Ishikawa (cell line): ENCODE measurements at regions not wholly inside any gene's neighbourhood (a gene's known extent, or its start where the extent isn't known, plus 50 kb on each side); places are given as distances from the start of the nearest gene placed in this dataset.

Experiments used
- CEBPB ChIP-seq: IDR thresholded peaks from 2 replicates; pipeline ENCODE4 v1.6.1; 2012
- EGR1 ChIP-seq: IDR thresholded peaks from 2 replicates; pipeline ENCODE4 v1.6.1; 2012
- EP300 ChIP-seq: IDR thresholded peaks from 2 replicates; pipeline ENCODE4 v1.6.1; 2012; ENCODE audit warnings: borderline replicate concordance
- NFIC ChIP-seq: IDR thresholded peaks from 2 replicates; pipeline ENCODE4 v1.6.1; 2012
- TAF1 ChIP-seq: IDR thresholded peaks from 2 replicates; pipeline ENCODE4 v1.6.1; 2012; ENCODE audit warnings: low read depth, mild to moderate bottlenecking
- TCF12 ChIP-seq: IDR thresholded peaks from 2 replicates; pipeline ENCODE4 v1.6.1; 2012; ENCODE audit warnings: low read depth
- TEAD4 ChIP-seq: IDR thresholded peaks from 2 replicates; pipeline ENCODE4 v1.6.1; 2012
- YY1 ChIP-seq: IDR thresholded peaks from 2 replicates; pipeline ENCODE4 v1.6.1; 2012; ENCODE audit warnings: low read depth
- ZBTB7A ChIP-seq: IDR thresholded peaks from 2 replicates; pipeline ENCODE4 v1.6.1; 2012; ENCODE audit warnings: low read depth
- TF ChIP-seq, protein P1 (sequence below): IDR thresholded peaks from 2 replicates; pipeline ENCODE4 v1.6.1; 2012
- TF ChIP-seq, protein P2 (sequence below): IDR thresholded peaks from 2 replicates; pipeline ENCODE4 v1.6.1; 2012; ENCODE audit warnings: low read depth, mild to moderate bottlenecking
- TF ChIP-seq, protein P3 (sequence below): IDR thresholded peaks from 2 replicates; pipeline ENCODE4 v1.6.1; 2012

DNA sequence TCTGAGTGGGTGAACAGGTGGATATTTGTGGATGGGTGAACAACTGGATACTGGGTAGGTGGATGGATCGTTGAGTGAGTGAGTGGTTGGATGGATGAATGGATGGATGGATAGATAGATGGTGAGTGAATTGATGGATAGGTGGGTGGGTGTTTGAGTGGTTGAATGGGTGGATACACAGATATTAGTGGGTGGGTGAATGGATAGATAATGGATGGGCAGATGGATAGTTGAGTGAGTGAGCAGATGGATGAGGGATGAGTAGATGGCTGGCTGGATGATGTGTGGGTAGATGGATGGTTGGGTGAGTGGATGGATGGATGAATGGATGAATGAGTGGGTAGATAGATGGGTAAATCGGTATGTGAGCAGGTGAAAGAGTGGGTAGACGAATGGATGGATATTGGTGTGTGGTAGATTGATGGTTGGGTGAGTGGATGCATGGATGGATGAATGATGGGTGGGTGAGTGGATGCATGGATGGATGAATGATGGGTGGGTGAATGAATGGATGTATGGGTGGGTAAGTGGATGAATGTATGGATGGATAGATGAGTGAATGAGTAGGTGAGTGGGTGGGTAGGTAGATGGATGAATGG is 406.7 kb downstream of the MN1 start:
- TF ChIP-seq NFIC (no peak), TEAD4 (no peak), EP300 (no peak), CEBPB (no peak), TCF12 (no peak), ZBTB7A (no peak), EGR1 (no peak), TAF1 (no peak), YY1 (no peak)
- TF ChIP-seq, protein P1, sequence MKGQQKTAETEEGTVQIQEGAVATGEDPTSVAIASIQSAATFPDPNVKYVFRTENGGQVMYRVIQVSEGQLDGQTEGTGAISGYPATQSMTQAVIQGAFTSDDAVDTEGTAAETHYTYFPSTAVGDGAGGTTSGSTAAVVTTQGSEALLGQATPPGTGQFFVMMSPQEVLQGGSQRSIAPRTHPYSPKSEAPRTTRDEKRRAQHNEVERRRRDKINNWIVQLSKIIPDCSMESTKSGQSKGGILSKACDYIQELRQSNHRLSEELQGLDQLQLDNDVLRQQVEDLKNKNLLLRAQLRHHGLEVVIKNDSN = no peak
- TF ChIP-seq, protein P2, sequence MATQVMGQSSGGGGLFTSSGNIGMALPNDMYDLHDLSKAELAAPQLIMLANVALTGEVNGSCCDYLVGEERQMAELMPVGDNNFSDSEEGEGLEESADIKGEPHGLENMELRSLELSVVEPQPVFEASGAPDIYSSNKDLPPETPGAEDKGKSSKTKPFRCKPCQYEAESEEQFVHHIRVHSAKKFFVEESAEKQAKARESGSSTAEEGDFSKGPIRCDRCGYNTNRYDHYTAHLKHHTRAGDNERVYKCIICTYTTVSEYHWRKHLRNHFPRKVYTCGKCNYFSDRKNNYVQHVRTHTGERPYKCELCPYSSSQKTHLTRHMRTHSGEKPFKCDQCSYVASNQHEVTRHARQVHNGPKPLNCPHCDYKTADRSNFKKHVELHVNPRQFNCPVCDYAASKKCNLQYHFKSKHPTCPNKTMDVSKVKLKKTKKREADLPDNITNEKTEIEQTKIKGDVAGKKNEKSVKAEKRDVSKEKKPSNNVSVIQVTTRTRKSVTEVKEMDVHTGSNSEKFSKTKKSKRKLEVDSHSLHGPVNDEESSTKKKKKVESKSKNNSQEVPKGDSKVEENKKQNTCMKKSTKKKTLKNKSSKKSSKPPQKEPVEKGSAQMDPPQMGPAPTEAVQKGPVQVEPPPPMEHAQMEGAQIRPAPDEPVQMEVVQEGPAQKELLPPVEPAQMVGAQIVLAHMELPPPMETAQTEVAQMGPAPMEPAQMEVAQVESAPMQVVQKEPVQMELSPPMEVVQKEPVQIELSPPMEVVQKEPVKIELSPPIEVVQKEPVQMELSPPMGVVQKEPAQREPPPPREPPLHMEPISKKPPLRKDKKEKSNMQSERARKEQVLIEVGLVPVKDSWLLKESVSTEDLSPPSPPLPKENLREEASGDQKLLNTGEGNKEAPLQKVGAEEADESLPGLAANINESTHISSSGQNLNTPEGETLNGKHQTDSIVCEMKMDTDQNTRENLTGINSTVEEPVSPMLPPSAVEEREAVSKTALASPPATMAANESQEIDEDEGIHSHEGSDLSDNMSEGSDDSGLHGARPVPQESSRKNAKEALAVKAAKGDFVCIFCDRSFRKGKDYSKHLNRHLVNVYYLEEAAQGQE = no peak
- TF ChIP-seq, protein P3, sequence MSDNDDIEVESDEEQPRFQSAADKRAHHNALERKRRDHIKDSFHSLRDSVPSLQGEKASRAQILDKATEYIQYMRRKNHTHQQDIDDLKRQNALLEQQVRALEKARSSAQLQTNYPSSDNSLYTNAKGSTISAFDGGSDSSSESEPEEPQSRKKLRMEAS = no peak
